GM12873 (cell line): ENCODE measurements at regions not wholly inside any gene's neighbourhood (a gene's known extent, or its start where the extent isn't known, plus 50 kb on each side); places are given as distances from the start of the nearest gene placed in this dataset.

Source experiments
- TF ChIP-seq, protein P1 (sequence below): IDR thresholded peaks from 2 replicates; pipeline ENCODE4 v1.5.1; 2012; ENCODE audit warnings: low read depth, mild to moderate bottlenecking, moderate library complexity, low read length, control low read depth; ENCODE audit not compliant: insufficient read depth; ENCODE audit errors: missing control alignments

- TF ChIP-seq, protein P1, sequence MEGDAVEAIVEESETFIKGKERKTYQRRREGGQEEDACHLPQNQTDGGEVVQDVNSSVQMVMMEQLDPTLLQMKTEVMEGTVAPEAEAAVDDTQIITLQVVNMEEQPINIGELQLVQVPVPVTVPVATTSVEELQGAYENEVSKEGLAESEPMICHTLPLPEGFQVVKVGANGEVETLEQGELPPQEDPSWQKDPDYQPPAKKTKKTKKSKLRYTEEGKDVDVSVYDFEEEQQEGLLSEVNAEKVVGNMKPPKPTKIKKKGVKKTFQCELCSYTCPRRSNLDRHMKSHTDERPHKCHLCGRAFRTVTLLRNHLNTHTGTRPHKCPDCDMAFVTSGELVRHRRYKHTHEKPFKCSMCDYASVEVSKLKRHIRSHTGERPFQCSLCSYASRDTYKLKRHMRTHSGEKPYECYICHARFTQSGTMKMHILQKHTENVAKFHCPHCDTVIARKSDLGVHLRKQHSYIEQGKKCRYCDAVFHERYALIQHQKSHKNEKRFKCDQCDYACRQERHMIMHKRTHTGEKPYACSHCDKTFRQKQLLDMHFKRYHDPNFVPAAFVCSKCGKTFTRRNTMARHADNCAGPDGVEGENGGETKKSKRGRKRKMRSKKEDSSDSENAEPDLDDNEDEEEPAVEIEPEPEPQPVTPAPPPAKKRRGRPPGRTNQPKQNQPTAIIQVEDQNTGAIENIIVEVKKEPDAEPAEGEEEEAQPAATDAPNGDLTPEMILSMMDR, result no peak
Observed at GRCh38 chr2:133952896-133953295, 301.0 kb upstream of the MGAT5 start.

DNA sequence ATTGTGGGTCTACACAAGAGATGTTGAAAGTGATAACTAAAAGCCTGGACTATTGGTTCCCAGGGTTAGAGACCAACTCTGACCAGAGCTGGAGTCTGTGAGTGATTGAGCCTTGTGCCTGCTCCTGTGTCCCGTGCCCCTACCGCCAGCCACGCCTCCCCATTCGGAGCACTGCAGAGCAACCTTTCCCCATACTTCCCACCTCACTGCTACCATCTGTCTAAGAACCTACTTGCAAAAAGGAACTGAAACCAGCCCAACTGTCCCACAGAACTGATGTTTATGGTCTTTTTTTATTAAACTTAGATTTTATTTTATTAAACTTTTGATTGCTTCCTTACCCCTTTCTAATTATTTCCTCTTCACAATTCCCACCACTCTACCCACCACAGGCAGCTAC, 300.3 kb upstream of the MGAT5 start:
- TF ChIP-seq, protein P1, result no peak

GRCh38 chr2:133954636-133955035, 299.2 kb upstream of the MGAT5 start:
- TF ChIP-seq, protein P1, result no peak

DNA sequence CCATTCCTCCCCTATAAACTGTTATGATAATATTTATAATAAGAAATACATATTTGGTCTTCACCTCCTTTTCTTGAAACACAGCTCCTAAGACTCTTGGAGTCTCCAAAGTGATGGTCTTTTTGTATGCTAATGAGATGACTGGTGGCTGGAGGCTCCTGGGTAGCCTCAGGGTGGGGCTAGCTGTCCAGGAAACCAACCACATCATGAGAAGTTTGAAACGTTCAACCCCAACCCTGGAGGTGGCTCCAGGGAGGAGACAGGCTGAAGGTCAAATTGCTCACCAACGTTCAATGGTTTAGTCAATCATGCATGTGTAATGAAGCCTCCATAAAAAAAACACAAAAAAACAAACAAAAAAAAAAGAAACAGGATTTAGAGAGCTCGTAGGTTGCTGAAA, 298.7 kb upstream of the MGAT5 start:
- TF ChIP-seq, protein P1, result peak; percentile 7

DNA sequence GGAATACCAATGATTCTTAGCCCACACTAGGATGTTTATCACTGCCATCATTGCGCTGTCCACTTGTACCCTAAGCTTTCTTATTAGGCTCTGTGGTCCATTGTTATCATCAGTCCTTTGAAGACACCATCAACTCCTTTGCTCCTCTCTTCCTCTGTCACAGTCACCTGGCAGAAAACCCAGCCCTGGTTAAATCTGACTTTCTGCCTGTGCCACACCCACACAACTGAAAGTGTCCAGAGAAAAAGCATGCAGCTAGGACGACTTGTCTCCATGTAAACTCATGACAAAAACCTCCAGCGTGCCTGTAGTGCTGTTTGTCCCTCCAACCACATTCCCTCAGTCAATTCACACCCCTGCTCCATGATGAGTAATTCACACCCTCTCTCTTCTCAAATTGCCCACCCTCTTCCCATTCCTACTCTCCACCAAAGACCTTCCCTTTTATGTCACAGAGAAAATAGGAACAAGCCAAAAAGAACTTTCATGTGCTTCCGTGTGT, 297.4 kb upstream of the MGAT5 start:
- TF ChIP-seq, protein P1, result no peak

- TF ChIP-seq, protein P1, result no peak
Observed at GRCh38 chr2:133957724-133958480, 296.0 kb upstream of the MGAT5 start.

GRCh38 chr2:133959066-133959465, 294.8 kb upstream of the MGAT5 start:
- TF ChIP-seq, protein P1, result peak; percentile 16
